ENCODE measurements at regions not wholly inside any gene's neighbourhood (a gene's known extent, or its start where the extent isn't known, plus 50 kb on each side); places are given as distances from the start of the nearest gene placed in this dataset.

DNA sequence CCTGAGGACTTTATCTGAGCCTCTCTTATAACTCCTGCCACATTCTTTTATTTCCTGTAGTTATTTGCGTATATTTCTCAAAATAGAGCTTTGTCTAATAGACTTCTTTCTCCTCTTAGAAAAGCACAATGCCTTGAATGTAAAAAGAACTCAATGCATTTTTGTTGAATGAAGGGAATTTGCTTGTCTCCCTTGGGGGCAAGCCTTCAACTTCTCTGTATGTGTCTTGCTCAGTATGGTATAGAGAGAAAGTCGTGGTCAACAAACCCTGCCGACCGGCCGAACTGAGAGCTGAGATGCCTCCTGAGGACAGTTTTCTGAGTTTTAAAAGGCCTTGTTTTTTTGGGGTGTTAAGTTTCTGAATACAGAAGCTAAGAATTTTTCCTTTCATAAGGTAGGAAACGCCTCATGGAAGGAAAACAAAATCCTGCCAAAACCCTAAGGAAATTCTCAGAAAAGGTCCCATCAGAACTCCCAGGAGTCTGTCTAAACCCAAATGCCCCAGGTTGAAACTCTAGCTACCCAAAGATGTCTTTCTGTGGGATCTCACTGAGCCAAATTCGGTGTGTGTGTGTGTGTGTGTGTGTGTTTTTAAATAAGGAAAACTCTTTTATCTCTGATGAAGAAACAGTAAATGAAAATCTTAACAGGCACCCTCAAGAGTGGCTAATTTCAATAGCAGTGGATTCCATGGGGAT is 136.6 kb downstream of the C12orf75 start:
- TF ChIP-seq EP300 (IDR thresholded peaks at IDR 0.05; ENCODE audit: borderline replicate concordance): no peak
- TF ChIP-seq, protein P1, sequence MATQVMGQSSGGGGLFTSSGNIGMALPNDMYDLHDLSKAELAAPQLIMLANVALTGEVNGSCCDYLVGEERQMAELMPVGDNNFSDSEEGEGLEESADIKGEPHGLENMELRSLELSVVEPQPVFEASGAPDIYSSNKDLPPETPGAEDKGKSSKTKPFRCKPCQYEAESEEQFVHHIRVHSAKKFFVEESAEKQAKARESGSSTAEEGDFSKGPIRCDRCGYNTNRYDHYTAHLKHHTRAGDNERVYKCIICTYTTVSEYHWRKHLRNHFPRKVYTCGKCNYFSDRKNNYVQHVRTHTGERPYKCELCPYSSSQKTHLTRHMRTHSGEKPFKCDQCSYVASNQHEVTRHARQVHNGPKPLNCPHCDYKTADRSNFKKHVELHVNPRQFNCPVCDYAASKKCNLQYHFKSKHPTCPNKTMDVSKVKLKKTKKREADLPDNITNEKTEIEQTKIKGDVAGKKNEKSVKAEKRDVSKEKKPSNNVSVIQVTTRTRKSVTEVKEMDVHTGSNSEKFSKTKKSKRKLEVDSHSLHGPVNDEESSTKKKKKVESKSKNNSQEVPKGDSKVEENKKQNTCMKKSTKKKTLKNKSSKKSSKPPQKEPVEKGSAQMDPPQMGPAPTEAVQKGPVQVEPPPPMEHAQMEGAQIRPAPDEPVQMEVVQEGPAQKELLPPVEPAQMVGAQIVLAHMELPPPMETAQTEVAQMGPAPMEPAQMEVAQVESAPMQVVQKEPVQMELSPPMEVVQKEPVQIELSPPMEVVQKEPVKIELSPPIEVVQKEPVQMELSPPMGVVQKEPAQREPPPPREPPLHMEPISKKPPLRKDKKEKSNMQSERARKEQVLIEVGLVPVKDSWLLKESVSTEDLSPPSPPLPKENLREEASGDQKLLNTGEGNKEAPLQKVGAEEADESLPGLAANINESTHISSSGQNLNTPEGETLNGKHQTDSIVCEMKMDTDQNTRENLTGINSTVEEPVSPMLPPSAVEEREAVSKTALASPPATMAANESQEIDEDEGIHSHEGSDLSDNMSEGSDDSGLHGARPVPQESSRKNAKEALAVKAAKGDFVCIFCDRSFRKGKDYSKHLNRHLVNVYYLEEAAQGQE (IDR thresholded peaks at IDR 0.05; ENCODE audit: low read depth): no peak
- TF ChIP-seq, protein P2, sequence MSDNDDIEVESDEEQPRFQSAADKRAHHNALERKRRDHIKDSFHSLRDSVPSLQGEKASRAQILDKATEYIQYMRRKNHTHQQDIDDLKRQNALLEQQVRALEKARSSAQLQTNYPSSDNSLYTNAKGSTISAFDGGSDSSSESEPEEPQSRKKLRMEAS (IDR thresholded peaks at IDR 0.05): no peak
- no peak for TF ChIP-seq EGR1 (IDR thresholded peaks at IDR 0.05)
- TF ChIP-seq RAD21 (IDR thresholded peaks at IDR 0.05; ENCODE audit: low read depth): no peak
- no peak for TF ChIP-seq ZBTB7A (IDR thresholded peaks at IDR 0.05; ENCODE audit: low read depth)
- TF ChIP-seq, protein P3, sequence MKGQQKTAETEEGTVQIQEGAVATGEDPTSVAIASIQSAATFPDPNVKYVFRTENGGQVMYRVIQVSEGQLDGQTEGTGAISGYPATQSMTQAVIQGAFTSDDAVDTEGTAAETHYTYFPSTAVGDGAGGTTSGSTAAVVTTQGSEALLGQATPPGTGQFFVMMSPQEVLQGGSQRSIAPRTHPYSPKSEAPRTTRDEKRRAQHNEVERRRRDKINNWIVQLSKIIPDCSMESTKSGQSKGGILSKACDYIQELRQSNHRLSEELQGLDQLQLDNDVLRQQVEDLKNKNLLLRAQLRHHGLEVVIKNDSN (IDR thresholded peaks at IDR 0.05): no peak
- no peak for TF ChIP-seq TAF1 (IDR thresholded peaks at IDR 0.05; ENCODE audit: low read depth)
- no peak for TF ChIP-seq TEAD4 (IDR thresholded peaks at IDR 0.05)
- no peak for TF ChIP-seq YY1 (IDR thresholded peaks at IDR 0.05; ENCODE audit: low read depth)
- no peak for TF ChIP-seq FOXM1 (IDR thresholded peaks at IDR 0.05; ENCODE audit: borderline replicate concordance, low read depth)
- TF ChIP-seq TCF12 (IDR thresholded peaks at IDR 0.05; ENCODE audit: low read depth): no peak
- no peak for TF ChIP-seq CREB1 (IDR thresholded peaks at IDR 0.05; ENCODE audit: low read depth)
